OCI-LY3 (cell line): ENCODE measurements at regions not wholly inside any gene's neighbourhood (a gene's known extent, or its start where the extent isn't known, plus 50 kb on each side); places are given as distances from the start of the nearest gene placed in this dataset.

ENCODE experiments used
- EZH2phosphoT487 ChIP-seq: fragments of 200-600 bp; shearing (Covaris generic); IDR thresholded peaks from 2 replicates; pipeline ENCODE4 v1.6.1; 2018; ENCODE audit warnings: antibody characterized with exemption, mixed run types, low read depth
- TF ChIP-seq, protein P1 (sequence below): fragments of 200-600, 300-600 bp; sonication (generic); IDR thresholded peaks from 2 replicates; pipeline ENCODE4 v1.5.1; 2014; ENCODE audit warnings: antibody characterized with exemption, low read length, low read depth

DNA sequence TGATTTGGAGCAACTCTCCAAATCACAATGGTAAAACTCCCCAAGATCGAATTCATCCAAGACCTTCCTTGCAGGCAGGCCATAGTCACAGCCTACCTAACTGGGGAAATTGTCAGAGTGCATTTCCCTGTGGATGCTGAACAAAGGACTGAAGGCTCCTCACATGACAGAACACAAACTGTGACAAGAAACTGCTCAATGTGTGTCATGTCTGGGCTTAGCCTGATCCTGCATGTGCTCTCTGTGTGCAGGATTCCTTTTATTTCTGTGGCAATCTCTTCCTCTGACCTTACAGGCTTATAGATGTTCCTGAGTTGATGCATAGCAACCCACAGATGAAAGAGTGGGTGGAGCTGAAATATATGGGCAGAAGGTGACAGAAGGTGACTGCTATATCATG, 465.8 kb downstream of the ICE1 start:
- TF ChIP-seq, protein P1, sequence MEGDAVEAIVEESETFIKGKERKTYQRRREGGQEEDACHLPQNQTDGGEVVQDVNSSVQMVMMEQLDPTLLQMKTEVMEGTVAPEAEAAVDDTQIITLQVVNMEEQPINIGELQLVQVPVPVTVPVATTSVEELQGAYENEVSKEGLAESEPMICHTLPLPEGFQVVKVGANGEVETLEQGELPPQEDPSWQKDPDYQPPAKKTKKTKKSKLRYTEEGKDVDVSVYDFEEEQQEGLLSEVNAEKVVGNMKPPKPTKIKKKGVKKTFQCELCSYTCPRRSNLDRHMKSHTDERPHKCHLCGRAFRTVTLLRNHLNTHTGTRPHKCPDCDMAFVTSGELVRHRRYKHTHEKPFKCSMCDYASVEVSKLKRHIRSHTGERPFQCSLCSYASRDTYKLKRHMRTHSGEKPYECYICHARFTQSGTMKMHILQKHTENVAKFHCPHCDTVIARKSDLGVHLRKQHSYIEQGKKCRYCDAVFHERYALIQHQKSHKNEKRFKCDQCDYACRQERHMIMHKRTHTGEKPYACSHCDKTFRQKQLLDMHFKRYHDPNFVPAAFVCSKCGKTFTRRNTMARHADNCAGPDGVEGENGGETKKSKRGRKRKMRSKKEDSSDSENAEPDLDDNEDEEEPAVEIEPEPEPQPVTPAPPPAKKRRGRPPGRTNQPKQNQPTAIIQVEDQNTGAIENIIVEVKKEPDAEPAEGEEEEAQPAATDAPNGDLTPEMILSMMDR: no peak
- TF ChIP-seq EZH2phosphoT487: no peak
